C1 segment of cervical spinal cord (tissue), 14 donors: ENCODE measurements at regions not wholly inside any gene's neighbourhood (a gene's known extent, or its start where the extent isn't known, plus 50 kb on each side); places are given as distances from the start of the nearest gene placed in this dataset.

Experiments
- DNase-seq, 14 donors: peaks; one replicate each; lab custom pipeline; 2025; lab: John Stamatoyannopoulos, UW

GRCh38 chr4:22115262-22115661 is 166.7 kb upstream of the KCNIP4 start:
- no peak for DNase-seq

GRCh38 chr4:22103768-22104167 is 155.2 kb upstream of the KCNIP4 start:
- DNase-seq: no peak

- no peak for DNase-seq
These were observed 151.3 kb upstream of the KCNIP4 start for GRCh38 chr4:22099896-22100295.

GRCh38 chr4:22097596-22097995 is 149.0 kb upstream of the KCNIP4 start:
- DNase-seq: no peak

GRCh38 chr4:22094217-22094616 is 145.6 kb upstream of the KCNIP4 start:
- DNase-seq: peak in 1 of 14 donors; percentile 86

- peak in 1 of 14 donors; percentile 89 for DNase-seq
These were observed 144.6 kb upstream of the KCNIP4 start for GRCh38 chr4:22093126-22093525.

GRCh38 chr4:22091906-22092305 is 143.3 kb upstream of the KCNIP4 start:
- DNase-seq: peak in 1 of 14 donors; percentile 26

GRCh38 chr4:22091352-22091717 is 142.8 kb upstream of the KCNIP4 start:
- no peak for DNase-seq

- DNase-seq: peak in 1 of 14 donors; percentile 33
These were observed 142.2 kb upstream of the KCNIP4 start for GRCh38 chr4:22090661-22091351.

- peak in 1 of 14 donors; percentile 89 for DNase-seq
These were observed 129.0 kb upstream of the KCNIP4 start for GRCh38 chr4:22077571-22077970.

GRCh38 chr4:22072726-22073125 is 124.2 kb upstream of the KCNIP4 start:
- peak in 1 of 14 donors; percentile 73 for DNase-seq

GRCh38 chr4:22072240-22072639 is 123.7 kb upstream of the KCNIP4 start:
- DNase-seq: no peak

GRCh38 chr4:22071749-22072148 is 123.2 kb upstream of the KCNIP4 start:
- no peak for DNase-seq

GRCh38 chr4:22070256-22070655 is 121.7 kb upstream of the KCNIP4 start:
- peak in 1 of 14 donors; percentile 84 for DNase-seq

- no peak for DNase-seq
These were observed 115.0 kb upstream of the KCNIP4 start for GRCh38 chr4:22063613-22064012.

- DNase-seq: no peak
These were observed 114.1 kb upstream of the KCNIP4 start for GRCh38 chr4:22062676-22063075.

GRCh38 chr4:22055954-22056353 is 107.4 kb upstream of the KCNIP4 start:
- DNase-seq: no peak

GRCh38 chr4:22052076-22052475 is 103.5 kb upstream of the KCNIP4 start:
- no peak for DNase-seq

- DNase-seq: no peak
These were observed 99.8 kb upstream of the KCNIP4 start for GRCh38 chr4:22048323-22048722.

- DNase-seq: no peak
These were observed 99.2 kb upstream of the KCNIP4 start for GRCh38 chr4:22047793-22048192.

GRCh38 chr4:22045051-22045630 is 96.6 kb upstream of the KCNIP4 start:
- DNase-seq: no peak

- DNase-seq: peak in 1 of 14 donors; percentile 25
These were observed 82.9 kb upstream of the KCNIP4 start for GRCh38 chr4:22031423-22031822.

- no peak for DNase-seq
These were observed 82.3 kb upstream of the KCNIP4 start for GRCh38 chr4:22030881-22031280.
